ENCODE measurements at regions not wholly inside any gene's neighbourhood (a gene's known extent, or its start where the extent isn't known, plus 50 kb on each side); places are given as distances from the start of the nearest gene placed in this dataset.
"Not testable (repeated sequence)": the region's sequence is repeated elsewhere in the genome, so short reads cannot be mapped to it uniquely, and the experiment has no call there.

- DNase-seq: not testable (repeated sequence)
Measured at GRCh38 chr5:171726819-171727218, 58.8 kb upstream of the SMIM23 start.

- DNase-seq: no peak
Measured at GRCh38 chr5:171728686-171729085, 56.9 kb upstream of the SMIM23 start.

Data from 8988T (cell line).